Chondrocyte (in vitro differentiated cells): ENCODE measurements at regions not wholly inside any gene's neighbourhood (a gene's known extent, or its start where the extent isn't known, plus 50 kb on each side); places are given as distances from the start of the nearest gene placed in this dataset.

ENCODE experiments used
- DNase-seq: peaks from one replicate; pipeline ENCODE4 v3.0.0; 2021; ENCODE audit warnings: mixed read lengths, low spot score
- H3K27ac Mint-ChIP-seq: one replicate; pipeline ENCODE4 v1.8.0; 2021; ENCODE audit warnings: mild to moderate bottlenecking, moderate library complexity, mixed read lengths; ENCODE audit not compliant: unreplicated experiment
- H3K27me3 Mint-ChIP-seq: 2 replicates; pipeline ENCODE4 v1.8.0; 2021; ENCODE audit warnings: low read depth, mixed read lengths
- H3K36me3 Mint-ChIP-seq: 2 replicates; pipeline ENCODE4 v1.8.0; 2021; ENCODE audit warnings: low read depth, mixed read lengths
- H3K4me1 Mint-ChIP-seq: 2 replicates; pipeline ENCODE4 v1.8.0; 2021; ENCODE audit warnings: low read depth, mild to moderate bottlenecking, mixed read lengths
- H3K4me3 Mint-ChIP-seq: one replicate; pipeline ENCODE4 v1.8.0; 2021; ENCODE audit warnings: mild to moderate bottlenecking, moderate library complexity, mixed read lengths; ENCODE audit not compliant: unreplicated experiment
- H3K9me3 Mint-ChIP-seq: 2 replicates; pipeline ENCODE4 v1.8.0; 2021; ENCODE audit warnings: low read depth, mixed read lengths
- CTCF ChIP-seq: fragments of 200-600 bp; sonication (generic); IDR thresholded peaks from 2 replicates; pipeline ENCODE4 v1.5.0; 2021; ENCODE audit warnings: antibody characterized with exemption, mild to moderate bottlenecking, moderate library complexity

GRCh38 chr13:84294576-84294975 lies 412.3 kb upstream of the SLITRK1 start:
- Mint-ChIP-seq H3K9me3 (peaks cover 12% of the 10 kb centered on the region), H3K36me3 (peaks cover 4% of the 10 kb centered on the region), H3K27ac (no peak overlapping the region), H3K4me3 (no peak overlapping the region), H3K27me3 (peaks cover 2% of the 10 kb centered on the region), H3K4me1 (no peaks in the 10 kb centered on the region)
- no peak for TF ChIP-seq CTCF
- no peak for DNase-seq

GRCh38 chr13:84290386-84290785 lies 408.1 kb upstream of the SLITRK1 start:
- Mint-ChIP-seq H3K27me3 (no peaks in the 10 kb centered on the region), H3K4me3 (no peak overlapping the region), H3K4me1 (no peaks in the 10 kb centered on the region), H3K27ac (no peak overlapping the region), H3K36me3 (peaks cover 6% of the 10 kb centered on the region), H3K9me3 (peaks cover 5% of the 10 kb centered on the region)
- no peak for DNase-seq
- TF ChIP-seq CTCF, result no peak

GRCh38 chr13:84279166-84279565 lies 396.9 kb upstream of the SLITRK1 start:
- Mint-ChIP-seq H3K4me1 (peaks cover 18% of the 10 kb centered on the region), H3K36me3 (no peaks in the 10 kb centered on the region), H3K9me3 (no peaks in the 10 kb centered on the region), H3K27ac (no peak overlapping the region), H3K27me3 (peaks cover 2% of the 10 kb centered on the region), H3K4me3 (no peak overlapping the region)
- no peak for DNase-seq
- no peak for TF ChIP-seq CTCF

GRCh38 chr13:84272877-84273562 lies 390.7 kb upstream of the SLITRK1 start:
- H3K27me3 Mint-ChIP-seq, result peaks cover 2% of the 10 kb centered on the region
- DNase-seq, result no peak
- H3K27ac Mint-ChIP-seq, result no peak overlapping the region
- no peak overlapping the region for H3K4me3 Mint-ChIP-seq
- no peaks in the 10 kb centered on the region for H3K9me3 Mint-ChIP-seq
- no peaks in the 10 kb centered on the region for H3K36me3 Mint-ChIP-seq
- H3K4me1 Mint-ChIP-seq, result no peaks in the 10 kb centered on the region
- no peak for TF ChIP-seq CTCF

- Mint-ChIP-seq H3K36me3 (no peaks in the 10 kb centered on the region), H3K27ac (no peak overlapping the region), H3K4me1 (peaks cover 2% of the 10 kb centered on the region), H3K9me3 (no peaks in the 10 kb centered on the region), H3K27me3 (no peaks in the 10 kb centered on the region), H3K4me3 (no peak overlapping the region)
- TF ChIP-seq CTCF, result no peak
- DNase-seq, result no peak
Measured at GRCh38 chr13:84265257-84265764, 383.0 kb upstream of the SLITRK1 start.
